CD4-positive, alpha-beta T cell treated with Interleukin-6 at 100 ng/mL for 8 hours (primary cell): ENCODE measurements at regions not wholly inside any gene's neighbourhood (a gene's known extent, or its start where the extent isn't known, plus 50 kb on each side); places are given as distances from the start of the nearest gene placed in this dataset.
A peak's percentile ranks its signal among the peaks of the same experiment; 100 is the strongest.
"Not testable (repeated sequence)": the region's sequence is repeated elsewhere in the genome, so short reads cannot be mapped to it uniquely, and the experiment has no call there.

Experiments used
- DNase-seq: peaks from one replicate; pipeline ENCODE4 v3.0.0-alpha.2; 2020; ENCODE audit warnings: mixed read lengths, low spot score

DNA sequence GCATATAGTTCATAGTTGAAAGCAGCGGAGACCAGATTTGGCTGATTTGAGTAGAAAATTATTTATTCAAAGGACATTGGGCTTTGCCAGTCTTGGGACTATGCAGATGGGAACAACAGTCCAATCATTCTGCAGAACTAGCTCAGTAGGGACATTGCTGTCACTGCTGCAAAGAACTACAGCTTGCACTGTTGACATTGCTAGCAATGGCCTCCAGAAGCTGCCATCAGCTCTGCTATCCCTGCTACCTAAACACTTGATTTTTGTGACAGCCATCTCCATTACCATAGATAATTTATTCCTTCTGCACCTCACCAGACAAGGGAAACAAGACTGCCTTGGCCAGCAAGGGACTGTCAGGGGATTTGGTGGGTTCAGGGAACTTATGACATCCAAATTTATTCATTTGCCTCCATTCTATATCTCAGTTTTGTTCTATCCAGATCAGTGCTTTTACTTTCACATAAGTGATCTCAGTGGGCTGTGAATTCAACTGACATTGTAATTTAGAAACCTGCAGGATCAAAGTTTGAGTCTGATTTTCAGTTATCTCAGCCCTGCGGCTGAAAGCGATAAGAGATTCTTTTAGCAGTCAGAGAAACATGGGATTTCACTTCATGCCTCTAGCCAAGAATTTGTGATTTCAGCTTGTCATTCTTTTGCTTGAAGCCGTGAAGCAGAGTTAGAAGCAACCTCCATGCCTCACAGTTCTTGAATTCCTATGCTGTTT lies 136.7 kb upstream of the FBXO33 start:
- DNase-seq: no peak

DNA sequence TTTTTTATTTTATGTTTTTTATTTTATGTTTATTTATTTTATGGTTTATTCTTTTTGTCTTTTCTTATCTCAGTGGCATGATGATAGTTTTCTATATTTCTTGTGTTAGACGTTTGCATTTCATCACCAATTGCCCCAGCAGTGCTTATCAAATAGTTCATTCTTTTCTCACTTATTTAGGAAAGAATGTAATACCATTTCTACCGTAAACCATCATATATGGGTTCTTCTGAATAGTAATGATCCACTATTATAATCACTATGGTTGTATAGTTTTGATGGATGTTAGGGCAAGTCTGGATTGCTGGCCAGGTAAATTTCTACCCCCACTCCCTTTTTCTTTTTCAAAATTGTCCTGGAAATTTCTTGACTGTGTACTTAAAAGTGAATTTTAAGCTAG lies 134.6 kb upstream of the FBXO33 start:
- no peak for DNase-seq

DNA sequence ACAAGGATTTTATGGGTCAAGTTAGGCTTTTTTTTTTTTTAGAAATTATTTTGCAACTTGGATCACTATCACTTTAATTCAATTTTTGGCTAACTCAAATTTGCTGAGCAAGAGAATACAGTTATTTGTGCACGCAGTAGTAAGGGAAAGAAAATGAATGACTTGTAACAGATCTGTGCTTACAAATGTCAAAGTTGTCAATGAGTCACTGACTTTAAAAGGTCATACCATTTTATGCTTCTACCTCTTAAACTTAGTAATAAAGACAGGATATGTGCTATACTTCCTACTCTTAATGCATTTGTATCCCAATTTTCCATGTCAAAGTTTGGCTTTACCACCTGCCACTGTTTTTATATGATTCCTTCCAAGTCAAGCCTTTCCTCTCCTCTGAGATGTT lies 131.1 kb upstream of the FBXO33 start:
- no peak for DNase-seq

DNA sequence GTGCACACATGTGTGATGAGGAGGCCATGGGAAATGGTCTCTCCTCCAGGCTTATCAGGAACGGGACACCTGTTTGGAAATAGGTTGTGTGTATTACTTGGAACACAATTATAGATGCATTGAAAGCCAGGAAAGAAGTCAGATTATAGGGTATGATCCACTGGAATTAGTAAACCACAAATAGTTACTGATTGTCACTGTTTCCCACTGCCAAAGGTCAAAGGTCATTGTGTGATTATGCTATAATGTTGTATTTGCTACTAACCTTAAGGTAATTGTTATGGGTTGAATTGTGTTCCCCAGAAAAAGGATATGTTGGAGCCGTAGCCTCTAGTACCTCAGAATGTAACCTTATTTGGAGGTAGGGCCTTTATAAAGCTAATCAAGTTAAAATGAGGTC lies 129.9 kb upstream of the FBXO33 start:
- DNase-seq: no peak

DNA sequence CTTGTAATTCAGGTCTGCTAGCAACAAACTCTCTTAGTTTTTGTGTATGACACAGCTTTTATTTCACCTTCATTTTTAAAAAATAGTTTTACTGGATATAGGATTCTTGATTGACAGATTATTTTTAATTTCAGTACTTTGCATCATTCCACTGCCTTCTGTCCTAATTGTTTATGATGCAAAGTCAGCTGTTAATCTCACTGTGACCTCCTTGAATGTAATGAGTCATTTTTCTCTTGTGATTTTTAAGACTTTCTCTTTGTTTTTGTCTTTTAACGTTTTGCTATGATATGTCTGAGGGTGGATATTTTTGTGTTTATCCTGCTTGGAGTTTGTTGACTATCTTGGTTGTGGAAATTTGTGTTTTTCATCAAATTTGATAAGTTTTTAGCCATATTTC lies 126.3 kb upstream of the FBXO33 start:
- DNase-seq: no peak

DNA sequence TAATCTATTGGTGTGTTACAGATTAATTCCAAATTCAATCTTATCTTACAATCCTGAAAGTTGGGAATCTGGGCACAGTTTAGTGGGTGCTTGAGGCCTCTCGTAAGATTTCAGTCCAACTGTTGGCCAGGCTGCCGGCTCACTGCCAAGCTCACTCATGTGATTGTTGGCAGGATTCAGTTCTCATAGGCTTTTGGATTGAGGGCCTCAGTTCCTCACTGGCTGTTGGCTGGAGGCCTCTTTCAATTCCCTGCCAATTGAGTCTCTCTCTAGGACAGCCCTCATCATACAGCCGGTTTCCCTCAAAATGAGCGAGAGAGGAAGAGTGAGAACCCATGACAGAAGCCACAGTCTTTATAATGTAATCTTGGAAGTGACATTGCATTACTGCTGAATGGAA lies 123.5 kb upstream of the FBXO33 start:
- DNase-seq: no peak

DNA sequence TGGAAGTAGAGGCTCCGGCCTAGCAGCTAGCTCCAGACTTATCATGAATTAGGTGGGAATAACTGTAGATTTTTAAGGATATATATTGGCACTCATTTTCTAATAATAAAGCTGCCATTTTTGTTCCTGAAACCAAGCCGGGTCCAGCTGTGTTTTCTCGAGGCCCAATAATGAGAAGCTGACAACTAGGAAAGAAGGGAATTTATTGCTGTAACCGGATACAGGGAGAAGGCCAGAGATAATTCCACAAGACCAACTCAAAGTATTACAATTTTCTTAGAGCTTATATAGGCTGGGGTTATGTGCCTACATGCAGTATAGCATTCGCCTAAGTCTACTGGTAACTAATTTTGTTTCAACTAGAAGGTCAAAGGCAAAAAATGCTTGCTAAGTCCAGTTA lies 122.3 kb upstream of the FBXO33 start:
- DNase-seq: no peak

DNA sequence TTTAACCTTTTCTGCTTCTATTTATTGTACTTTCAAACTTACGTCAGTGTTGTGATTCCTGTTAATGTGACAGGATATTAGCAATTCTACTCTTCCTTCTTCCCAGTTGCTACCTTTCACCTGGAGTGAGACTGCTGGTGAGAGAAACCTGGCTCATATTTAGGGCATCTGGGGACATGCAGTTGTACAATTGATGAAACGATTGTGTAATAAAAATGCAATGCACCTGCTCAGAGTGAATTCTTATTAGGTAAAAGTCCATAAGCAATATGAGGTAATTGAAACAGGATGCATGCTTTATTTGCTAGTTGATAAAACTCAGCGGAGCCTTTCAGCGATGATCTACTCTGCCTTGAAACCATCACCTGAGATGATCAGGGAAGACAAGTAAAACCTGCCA lies 116.1 kb upstream of the FBXO33 start:
- no peak for DNase-seq

DNA sequence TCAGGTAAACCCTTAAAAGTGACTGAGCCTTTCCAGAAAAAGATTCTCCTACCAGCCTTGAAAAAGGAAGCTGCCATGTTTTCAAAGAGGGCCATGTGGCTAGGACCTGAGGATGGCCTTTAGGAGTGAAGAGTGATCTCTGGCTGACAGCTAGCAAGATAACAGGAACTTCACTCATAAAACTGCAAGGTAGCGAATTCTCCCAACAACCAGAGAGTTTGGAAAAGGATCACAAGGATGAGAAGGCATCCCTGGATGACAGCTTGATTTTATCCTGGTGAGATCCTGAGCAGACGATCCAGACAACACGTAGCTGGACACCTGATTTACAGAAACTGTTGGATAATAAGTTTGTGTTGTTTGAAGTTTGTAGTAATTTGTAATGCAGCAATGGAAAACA lies 115.6 kb upstream of the FBXO33 start:
- no peak for DNase-seq

DNA sequence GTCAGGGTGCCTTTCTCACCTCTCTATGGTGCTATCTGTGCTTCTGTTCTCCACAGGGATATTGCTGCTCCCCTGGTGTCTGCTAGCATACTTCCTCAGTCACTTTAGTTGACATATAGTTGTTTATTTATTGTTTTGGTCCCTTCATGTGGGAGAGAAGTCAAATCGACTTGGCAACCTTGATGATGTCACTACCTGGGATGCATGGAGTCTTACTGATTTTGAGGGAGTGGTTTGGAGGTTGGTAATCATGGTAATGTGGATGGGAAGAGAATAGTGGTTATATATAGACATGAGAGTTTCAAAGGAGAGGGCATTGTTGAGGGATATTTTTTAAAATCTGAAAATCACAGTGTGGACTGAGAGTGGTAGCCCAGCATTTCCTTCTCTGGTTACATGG lies 73.6 kb upstream of the FBXO33 start:
- no peak for DNase-seq

DNA sequence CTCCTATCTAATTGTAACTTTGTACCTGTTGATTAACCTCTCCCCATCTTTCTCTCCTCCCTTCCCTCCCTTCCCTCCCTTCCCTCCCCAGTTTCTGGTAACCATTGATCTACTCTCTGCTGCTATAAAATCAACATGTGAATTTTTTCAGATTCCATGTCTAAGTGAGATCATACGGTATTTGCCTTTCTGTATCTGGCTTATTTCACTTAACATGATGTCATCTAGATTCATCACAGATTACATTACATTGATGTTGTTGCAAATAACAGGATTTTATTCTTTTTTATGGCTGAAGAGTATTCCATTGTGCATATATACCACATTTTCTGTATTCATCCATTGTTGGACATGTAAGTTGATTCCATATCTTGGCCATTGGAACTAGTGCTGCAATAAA lies 68.0 kb upstream of the FBXO33 start:
- DNase-seq: no peak

DNA sequence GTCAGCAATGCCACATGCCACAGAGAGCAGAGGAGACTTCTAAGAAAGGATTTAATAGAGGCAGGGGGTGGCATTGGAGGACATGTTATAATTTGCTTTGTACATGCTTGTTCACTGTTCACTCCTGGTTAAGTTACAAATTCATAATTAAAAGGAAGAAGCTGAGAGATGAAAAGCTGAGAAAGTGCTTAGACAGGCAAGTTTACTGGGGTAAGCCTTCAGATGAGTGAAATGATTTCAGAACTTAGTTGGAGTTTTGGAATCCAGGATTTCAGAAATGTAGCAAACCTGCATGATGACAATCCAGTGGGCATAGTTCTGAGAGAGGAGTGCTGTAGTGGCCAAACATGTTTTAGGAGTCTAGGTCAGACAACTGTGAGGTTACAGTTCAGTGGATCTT lies 67.3 kb upstream of the FBXO33 start:
- DNase-seq: no peak

DNA sequence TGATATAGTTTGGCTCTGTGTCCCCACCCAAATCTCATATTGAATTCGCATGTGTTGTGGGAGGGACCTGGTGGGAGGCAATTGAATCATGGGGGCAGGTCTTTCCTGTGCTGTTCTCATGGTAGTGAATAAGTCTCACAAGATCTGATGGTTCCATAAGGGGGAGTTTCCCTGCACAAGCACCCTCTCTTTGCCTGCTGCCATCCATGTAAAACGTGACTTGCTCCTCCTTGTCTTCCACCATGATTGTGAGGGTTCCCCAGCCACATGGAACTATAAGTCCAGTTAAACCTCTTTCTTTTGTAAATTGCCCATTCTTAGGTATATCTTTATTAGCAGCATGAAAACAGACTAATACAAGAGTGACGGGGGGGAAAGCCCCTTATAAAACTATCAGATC lies 65.4 kb upstream of the FBXO33 start:
- DNase-seq: not testable (repeated sequence)

DNA sequence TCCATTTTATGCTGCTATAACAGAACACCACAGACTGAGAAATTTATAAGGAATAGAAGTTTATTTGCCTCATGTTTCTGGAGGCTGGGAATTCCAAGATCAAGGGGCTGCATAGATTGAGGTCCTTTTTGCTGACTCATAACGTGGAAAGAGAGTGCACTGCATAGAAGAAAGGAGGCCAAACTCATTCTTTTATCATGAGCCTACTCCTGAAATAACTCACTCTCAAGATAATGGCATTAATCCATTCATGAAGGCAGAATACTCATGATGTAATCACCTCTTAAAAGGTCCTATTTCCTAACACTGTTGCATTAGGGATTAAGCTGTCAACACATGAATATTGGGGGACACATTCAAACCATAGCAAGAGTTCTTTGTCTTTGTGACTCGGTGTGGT lies 60.0 kb upstream of the FBXO33 start:
- DNase-seq: no peak

DNA sequence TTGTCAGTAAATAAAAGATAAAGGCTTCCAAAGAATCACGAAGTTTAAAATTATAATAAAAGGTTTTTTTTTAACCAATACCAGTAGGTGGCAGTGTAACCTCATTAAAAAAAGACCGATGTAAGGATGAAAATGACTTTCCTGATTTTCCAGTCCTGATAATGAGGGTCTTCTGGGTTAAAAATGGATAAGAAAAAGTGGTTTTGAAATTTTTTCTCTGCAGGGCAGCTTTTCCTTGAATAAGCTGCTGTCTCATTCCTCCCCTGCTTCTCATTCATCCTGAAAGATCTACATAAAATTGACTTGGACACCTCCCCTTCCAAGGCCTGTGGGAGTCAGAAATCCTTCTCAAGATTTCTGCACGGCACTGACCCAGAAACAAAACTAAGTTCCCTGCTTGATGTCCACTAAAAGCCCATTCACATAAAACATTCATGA lies 58.9 kb upstream of the FBXO33 start:
- DNase-seq: peak; percentile 8

DNA sequence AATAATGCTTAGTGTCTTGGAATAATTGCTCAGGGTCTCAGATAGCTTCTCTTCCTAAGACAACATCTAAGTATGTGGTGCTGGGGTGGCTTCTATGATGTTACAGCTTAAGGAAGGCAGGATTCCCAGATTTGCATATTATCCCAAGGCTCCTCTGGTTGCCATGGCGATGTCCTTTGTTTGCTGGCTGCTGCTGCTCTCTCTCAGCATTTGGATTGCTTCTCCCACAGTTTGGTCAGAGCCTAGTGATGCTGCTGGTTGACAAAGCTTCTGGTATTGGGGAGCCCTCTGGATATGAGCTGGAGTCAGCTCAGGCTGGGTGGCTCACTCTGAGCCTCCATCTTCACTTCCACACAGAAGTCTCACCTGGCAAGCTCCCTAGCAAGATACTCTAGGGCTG lies 56.4 kb upstream of the FBXO33 start:
- DNase-seq: no peak

DNA sequence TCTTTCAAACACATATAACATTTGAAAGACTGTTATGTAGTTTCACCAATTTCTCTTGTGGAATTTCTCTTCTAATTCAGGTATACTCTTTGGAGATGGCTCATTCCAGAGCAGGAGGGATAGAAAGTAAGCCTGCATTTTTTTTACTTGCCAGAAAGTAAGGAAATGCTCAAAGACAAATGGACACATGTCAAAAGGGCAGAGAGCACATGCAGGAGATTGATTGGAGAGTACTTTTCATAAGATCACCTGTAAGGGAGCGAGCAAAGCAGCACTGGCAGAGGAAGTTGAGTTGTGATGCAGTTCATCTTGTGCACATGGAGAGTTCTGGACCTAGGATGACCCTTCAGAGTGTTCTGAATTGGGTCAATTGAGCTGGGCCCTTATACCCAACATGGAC lies 51.4 kb upstream of the FBXO33 start:
- DNase-seq: no peak
